Stimulated activated CD4-positive, alpha-beta T cell treated with anti-CD3 and anti-CD28 coated beads, Interleukin-15, amount 100 ng/mL, for 1 hour (primary cell): ENCODE measurements at regions not wholly inside any gene's neighbourhood (a gene's known extent, or its start where the extent isn't known, plus 50 kb on each side); places are given as distances from the start of the nearest gene placed in this dataset.
"Not testable (repeated sequence)": the region's sequence is repeated elsewhere in the genome, so short reads cannot be mapped to it uniquely, and the experiment has no call there.

Experiments
- DNase-seq, 2 donors: peaks; one replicate each; pipeline ENCODE4 v3.0.0-alpha.2; 2020; ENCODE audit warnings: low read depth in 1 of 2, low spot score in 1 of 2

- DNase-seq = no peak
Observed at GRCh38 chr12:131430158-131430742, 280.6 kb upstream of the SFSWAP start.

DNA sequence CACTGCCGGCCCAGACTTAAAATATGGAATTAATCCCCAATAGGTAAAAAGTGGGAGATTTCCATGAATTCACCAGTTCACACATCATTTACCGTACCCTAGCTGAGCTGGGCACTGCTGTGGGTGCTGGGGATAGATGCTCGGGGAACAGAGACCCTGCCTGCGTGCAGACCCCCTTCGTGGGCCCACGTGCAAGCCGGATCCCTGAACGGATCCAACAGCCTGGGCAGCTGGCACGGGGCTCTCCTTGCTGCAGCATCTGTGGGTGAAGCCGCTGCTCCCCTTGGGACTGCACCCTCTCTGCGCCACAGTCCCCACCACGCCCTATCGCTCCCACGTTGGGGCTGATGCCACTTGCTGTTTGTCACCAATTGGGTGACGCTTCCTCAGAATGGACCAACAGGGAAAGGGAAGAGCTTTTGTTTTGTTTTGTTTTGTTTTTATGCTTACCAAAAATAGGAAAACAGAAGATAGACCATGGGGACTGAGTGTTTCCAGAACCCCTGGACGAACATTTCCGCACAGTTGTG is 279.7 kb upstream of the SFSWAP start:
- not testable (repeated sequence) for DNase-seq

DNA sequence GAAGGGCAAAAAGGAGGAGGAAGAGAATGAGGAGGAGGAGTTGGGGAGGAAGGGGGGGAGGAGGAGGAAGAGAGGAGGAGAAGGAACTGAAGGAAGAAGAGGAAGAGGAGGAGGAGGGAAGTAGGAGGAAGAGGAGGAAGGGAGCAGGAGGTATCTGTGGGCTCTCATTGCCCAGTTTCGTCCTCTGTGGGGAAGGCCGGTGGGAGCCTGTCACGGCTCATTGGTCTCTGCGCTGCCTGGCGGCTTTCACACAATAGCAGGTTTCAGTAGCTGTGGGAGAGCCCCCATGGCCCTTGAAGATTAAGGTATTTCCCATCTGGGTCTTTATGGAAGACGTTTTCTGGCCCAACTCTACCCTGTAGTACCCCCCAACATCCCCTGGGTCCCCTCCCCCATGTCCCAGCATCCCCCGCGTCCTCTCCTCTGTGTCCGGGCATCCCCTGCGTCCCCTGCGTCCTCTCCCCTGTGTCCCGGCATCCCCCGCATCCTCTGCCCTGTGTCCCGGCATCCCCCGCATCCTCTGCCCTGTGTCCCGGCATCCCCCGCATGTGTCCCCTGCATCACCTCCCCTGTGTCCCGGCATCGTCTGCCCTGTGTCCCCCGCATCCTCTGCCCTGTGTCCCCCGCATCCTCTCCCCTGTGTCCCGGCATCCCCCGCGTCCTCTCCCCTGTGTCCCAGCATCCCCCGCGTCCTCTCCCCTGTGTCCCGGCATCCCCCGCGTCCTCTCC is 278.2 kb upstream of the SFSWAP start:
- DNase-seq = no peak

DNA sequence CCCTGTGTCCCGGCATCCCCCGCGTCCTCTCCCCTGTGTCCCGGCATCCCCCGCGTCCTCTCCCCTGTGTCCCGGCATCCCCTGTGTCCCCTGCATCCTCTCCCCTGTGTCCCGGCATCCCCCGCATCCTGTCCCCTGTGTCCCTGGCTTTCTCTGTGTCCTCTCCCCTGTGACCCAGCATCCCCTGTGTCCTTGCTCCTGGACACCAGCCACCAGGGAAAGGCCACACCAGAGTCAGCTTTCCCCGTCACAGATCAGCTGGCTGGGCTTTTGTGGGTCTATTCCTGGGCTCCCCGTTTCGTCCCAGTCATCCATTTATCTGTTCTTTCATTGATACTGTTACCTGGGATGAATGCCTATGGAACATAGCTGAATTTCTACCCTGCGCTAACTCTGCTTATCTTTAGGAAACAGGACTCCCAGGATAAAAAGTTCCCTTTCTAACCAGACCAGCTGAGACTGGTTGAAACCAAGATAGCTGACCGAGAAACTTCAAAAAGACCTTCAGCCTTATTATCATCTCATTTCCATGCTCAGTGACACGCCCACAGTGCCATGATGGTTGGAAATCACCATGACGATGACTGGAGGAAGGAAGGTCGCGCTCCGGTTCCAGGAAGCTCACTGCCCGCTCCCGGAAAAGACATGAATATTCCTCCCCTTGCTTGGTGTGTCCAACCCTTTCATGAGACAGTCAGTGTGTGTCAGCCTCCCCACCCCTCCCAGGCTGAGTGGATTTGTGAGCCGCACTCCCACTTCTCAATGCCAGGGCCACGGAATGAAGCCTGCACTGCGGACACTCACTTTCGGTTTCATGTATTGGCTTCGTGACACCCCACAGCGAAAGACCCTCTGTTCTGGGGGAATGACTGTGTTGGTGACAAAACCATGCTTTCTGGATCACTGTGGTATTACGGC is 276.4 kb upstream of the SFSWAP start:
- DNase-seq = no peak

DNA sequence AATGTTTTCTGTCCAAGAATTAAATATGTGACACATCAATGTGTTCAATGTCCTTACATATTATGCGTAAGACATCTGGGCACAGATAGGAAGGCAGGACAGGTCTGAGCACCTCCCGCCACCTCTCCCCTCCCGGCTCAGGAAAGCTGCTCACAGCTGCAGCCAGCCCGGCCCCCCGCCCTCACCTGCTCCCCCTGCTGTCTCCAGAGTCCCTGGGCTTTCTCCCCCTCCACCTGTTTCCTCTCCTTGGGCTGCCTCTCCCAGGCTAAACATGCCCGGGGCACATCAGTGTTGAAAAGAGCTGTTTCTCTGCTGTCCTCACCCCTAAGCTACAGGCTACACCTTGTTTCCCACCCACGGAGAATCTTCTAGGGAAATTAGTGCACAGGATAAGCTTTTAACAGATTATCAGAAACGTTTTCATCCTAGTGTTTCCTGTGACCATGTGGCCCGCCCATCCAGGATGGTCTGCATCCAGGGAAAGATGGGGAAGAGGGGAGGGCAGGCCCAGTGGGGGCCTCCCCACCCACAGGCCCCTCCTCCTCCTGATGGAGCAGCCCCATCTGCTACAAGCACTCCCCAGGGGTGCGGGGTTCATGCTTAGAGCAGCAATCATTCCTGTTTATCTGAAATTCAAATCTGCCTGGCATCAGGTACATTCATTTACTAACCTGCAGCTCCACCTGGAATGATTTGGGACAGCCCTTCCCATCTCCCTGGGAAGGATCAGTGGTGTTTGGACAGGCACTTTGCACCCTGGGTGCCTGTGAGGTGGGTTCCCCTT is 273.8 kb upstream of the SFSWAP start:
- no peak for DNase-seq

DNA sequence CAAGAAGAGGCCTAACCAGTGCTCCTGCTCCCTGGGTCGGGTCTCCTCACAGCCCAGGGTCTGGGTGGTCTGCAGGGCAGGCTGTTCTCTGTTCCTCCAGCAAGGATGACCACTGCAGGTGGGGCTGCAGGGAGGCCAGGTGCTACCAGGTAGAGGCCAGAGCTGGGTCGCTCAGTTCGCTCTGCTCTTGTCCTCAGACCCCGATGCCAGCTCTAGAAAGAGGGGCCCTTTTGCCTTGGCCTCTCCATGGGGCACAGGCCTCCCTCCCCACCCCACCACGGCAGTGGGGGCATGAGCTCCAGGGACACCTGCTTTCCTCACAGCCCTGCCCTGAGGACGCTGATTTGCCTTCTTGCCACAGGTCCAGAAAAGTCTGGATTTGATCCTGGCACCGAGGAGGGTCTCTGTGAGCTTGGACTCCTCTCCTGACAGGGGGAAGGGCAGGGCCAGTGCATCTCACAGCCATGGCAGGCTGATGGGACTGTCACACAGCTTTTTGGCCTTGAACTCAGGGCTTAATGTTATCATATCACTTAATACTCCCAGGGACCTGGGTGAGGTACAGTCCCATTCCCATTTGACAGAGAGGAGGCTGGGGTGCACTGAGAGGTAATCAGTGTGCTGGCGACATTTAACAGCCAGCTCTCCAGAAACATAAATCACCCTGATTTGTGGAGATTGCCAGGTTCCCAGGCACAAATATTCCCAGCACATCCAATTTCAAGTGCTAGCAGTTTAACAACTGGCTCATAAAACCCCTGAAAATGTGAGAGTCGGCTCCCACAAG is 273.0 kb upstream of the SFSWAP start:
- no peak for DNase-seq

DNA sequence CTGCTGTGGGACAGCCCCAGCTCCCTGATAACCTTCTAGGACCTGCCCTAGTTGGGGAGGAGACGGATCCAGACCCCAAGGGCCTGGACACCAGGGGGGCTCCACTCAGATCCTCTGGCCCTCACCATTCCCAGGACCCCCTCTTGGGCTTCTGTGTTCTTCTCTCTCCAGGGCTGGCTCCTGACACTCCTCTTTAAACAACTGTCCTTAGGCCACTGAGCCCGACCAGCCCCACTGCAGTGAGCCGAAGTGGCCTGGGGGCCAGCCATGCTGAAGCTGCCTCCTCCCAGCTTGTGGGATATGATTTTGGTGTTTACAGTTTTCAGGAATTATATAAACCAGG is 272.4 kb upstream of the SFSWAP start:
- not testable (repeated sequence) for DNase-seq

GRCh38 chr12:131438881-131439280 is 272.0 kb upstream of the SFSWAP start:
- DNase-seq = no peak

GRCh38 chr12:131439752-131440151 is 271.1 kb upstream of the SFSWAP start:
- not testable (repeated sequence) for DNase-seq

- DNase-seq = not testable (repeated sequence)
Observed at GRCh38 chr12:131440209-131441059, 270.5 kb upstream of the SFSWAP start.

DNA sequence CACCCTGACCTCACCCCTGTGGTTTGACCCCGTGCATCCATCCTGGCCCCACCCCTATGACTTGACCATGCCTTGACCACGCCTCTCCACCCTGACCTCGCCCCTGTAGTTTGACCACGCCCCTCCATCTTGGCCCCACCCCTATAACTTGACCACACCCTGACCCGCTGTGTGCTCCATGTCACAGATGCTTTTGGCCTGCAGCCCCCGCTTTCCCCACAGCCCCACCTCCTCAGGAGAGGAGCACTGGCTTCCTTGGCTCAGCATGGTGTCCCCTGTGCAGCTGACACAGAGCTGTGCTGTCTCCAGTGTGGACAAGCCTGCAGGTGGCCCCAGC is 269.9 kb upstream of the SFSWAP start:
- DNase-seq = no peak

DNA sequence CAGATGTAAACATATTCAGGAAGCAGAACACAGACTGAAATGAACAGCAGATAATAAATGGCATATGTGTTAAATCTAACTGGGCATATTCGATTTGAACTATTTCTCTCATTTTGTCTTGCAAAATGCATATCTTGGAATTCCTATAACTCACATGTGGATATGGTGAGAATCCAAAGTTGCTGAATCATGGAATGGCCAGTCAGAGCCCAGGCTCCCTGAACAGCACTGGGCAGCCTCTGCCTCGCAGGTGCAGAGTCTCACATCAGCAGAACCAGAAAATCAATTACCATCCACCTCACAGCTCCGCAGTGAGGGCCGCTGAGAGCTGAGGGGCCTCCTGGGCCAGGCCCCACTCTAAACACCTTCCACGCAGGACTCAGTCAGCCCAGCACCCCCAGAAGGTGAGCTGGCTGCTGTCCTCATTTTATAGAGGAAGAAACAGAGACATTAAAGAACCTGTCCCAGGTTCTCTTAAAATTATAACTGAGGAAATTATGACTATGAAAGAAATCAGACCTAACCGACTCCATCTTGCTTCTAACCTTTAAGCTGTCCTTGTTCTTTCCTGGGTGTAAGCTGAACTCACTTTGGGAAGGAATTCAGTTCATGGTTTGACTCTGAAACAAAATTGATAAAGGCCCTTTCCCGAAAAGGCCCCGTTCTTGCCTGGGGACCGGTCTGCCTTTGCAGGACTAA is 269.1 kb upstream of the SFSWAP start:
- DNase-seq = no peak

GRCh38 chr12:131442337-131442918 is 268.5 kb upstream of the SFSWAP start:
- DNase-seq = no peak

DNA sequence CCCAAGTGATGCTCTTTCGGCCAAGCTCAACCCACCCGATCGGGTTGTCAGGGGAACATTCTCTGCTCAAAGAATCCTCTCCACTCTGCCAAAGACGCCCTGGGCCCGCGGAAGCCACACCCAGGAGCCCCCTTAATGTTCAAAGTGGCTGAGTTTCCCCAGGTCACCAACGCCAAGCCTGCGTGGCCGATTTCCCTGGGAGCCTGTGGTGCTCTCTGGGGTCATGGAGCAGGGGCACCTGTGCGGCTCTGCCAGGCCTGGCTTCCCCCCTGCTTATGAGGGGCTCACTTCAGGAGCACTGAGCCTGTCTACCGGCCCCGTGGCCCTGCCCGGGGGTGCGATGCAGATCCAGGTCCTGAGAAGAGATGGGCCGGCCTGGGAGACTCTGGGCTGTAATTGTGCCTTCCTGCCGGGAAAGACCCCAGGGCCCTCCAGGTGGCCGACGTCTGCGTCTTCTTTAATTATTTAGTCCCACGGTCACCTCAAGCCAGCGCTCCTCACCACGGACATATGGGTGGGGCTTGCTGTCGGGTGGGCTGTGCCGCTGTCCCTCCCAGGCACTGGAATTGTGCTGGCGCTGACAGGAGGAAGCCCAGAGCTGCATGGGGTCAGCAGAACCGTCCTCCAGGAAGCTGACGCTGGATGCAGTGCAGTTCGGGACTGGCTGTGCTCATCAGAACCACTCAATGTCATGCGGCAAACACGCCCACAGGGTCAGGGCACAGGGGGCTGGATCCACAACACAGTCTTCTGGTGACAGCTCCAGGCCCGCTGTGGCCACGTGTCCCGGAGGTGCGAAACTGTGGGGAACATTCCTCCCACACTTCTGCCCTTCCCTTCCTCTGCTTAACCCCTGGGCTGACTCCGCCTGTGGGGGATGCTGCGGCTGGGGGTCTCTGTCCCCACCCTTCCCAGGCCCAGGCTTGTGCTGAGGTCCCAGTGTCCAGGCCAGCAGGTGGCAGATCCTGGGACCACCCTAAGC is 267.6 kb upstream of the SFSWAP start:
- DNase-seq = no peak

GRCh38 chr12:131444220-131445164 is 266.4 kb upstream of the SFSWAP start:
- no peak for DNase-seq

GRCh38 chr12:131445184-131445774 is 265.6 kb upstream of the SFSWAP start:
- DNase-seq = no peak
